ENCODE measurements at regions not wholly inside any gene's neighbourhood (a gene's known extent, or its start where the extent isn't known, plus 50 kb on each side); places are given as distances from the start of the nearest gene placed in this dataset.
"Not testable (repeated sequence)": the region's sequence is repeated elsewhere in the genome, so short reads cannot be mapped to it uniquely, and the experiment has no call there.

- H3K4me1 Mint-ChIP-seq: not testable (repeated sequence)
Measured at GRCh38 chr13:93041566-93041965, 185.0 kb upstream of the GPC6 start.

GRCh38 chr13:93045836-93046235, 180.8 kb upstream of the GPC6 start:
- H3K9me3 Mint-ChIP-seq: peaks cover 12% of the 10 kb centered on the region
- no peak overlapping the region for H3K4me3 Mint-ChIP-seq
- no peak for ATAC-seq (replicated peaks)
- no peak overlapping the region for H3K27ac Mint-ChIP-seq
- no peaks in the 10 kb centered on the region for H3K36me3 Mint-ChIP-seq (ENCODE audit: low read depth)
- no peaks in the 10 kb centered on the region for H3K4me1 Mint-ChIP-seq
- no peaks in the 10 kb centered on the region for H3K27me3 Mint-ChIP-seq

More at GRCh38 chr13:93041566-93041965, 185.0 kb upstream of the GPC6 start:
- H3K4me3 Mint-ChIP-seq; H3K36me3 Mint-ChIP-seq (ENCODE audit: low read depth); H3K27me3 Mint-ChIP-seq; H3K27ac Mint-ChIP-seq; ATAC-seq (replicated peaks): not testable (repeated sequence)
- peaks cover 11% of the 10 kb centered on the region for H3K9me3 Mint-ChIP-seq

- no peaks in the 10 kb centered on the region for H3K36me3 Mint-ChIP-seq (ENCODE audit: low read depth)
- H3K27me3 Mint-ChIP-seq: no peaks in the 10 kb centered on the region
- ATAC-seq (replicated peaks): no peak
- H3K27ac Mint-ChIP-seq: no peak overlapping the region
- no peaks in the 10 kb centered on the region for H3K9me3 Mint-ChIP-seq
- H3K4me1 Mint-ChIP-seq: no peaks in the 10 kb centered on the region
- no peak overlapping the region for H3K4me3 Mint-ChIP-seq
Measured at GRCh38 chr13:93055233-93055632, 171.4 kb upstream of the GPC6 start.

- Mint-ChIP-seq H3K27ac (no peak overlapping the region), H3K4me3 (no peak overlapping the region), H3K4me1 (no peaks in the 10 kb centered on the region), H3K9me3 (no peaks in the 10 kb centered on the region), H3K36me3 (ENCODE audit: low read depth) (no peaks in the 10 kb centered on the region), H3K27me3 (no peaks in the 10 kb centered on the region)
- ATAC-seq (replicated peaks): no peak
Measured at GRCh38 chr13:93058301-93058700, 168.3 kb upstream of the GPC6 start.

- ATAC-seq (replicated peaks): no peak
- Mint-ChIP-seq H3K4me3 (no peak overlapping the region), H3K36me3 (ENCODE audit: low read depth) (no peaks in the 10 kb centered on the region), H3K4me1 (no peaks in the 10 kb centered on the region), H3K9me3 (peaks cover 3% of the 10 kb centered on the region), H3K27ac (no peak overlapping the region), H3K27me3 (no peaks in the 10 kb centered on the region)
Measured at GRCh38 chr13:93060144-93060543, 166.5 kb upstream of the GPC6 start.

GRCh38 chr13:93066187-93066586, 160.4 kb upstream of the GPC6 start:
- no peaks in the 10 kb centered on the region for H3K36me3 Mint-ChIP-seq (ENCODE audit: low read depth)
- no peak for ATAC-seq (replicated peaks)
- no peak overlapping the region for H3K4me3 Mint-ChIP-seq
- no peaks in the 10 kb centered on the region for H3K27me3 Mint-ChIP-seq
- H3K9me3 Mint-ChIP-seq: peaks cover 4% of the 10 kb centered on the region
- no peaks in the 10 kb centered on the region for H3K4me1 Mint-ChIP-seq
- H3K27ac Mint-ChIP-seq: no peak overlapping the region

- ATAC-seq (replicated peaks): no peak
- Mint-ChIP-seq H3K27ac (no peak overlapping the region), H3K4me3 (no peak overlapping the region), H3K4me1 (no peaks in the 10 kb centered on the region), H3K27me3 (no peaks in the 10 kb centered on the region), H3K36me3 (ENCODE audit: low read depth) (no peaks in the 10 kb centered on the region), H3K9me3 (no peaks in the 10 kb centered on the region)
Measured at GRCh38 chr13:93079294-93079693, 147.3 kb upstream of the GPC6 start.

GRCh38 chr13:93080166-93080565, 146.4 kb upstream of the GPC6 start:
- Mint-ChIP-seq H3K27ac (no peak overlapping the region), H3K27me3 (no peaks in the 10 kb centered on the region), H3K4me1 (no peaks in the 10 kb centered on the region), H3K4me3 (no peak overlapping the region), H3K36me3 (ENCODE audit: low read depth) (no peaks in the 10 kb centered on the region), H3K9me3 (peaks cover under 1% of the 10 kb centered on the region)
- no peak for ATAC-seq (replicated peaks)

- H3K9me3 Mint-ChIP-seq: peaks cover 4% of the 10 kb centered on the region
- no peak for ATAC-seq (replicated peaks)
- no peaks in the 10 kb centered on the region for H3K36me3 Mint-ChIP-seq (ENCODE audit: low read depth)
- H3K4me1 Mint-ChIP-seq: no peaks in the 10 kb centered on the region
- H3K4me3 Mint-ChIP-seq: no peak overlapping the region
- no peak overlapping the region for H3K27ac Mint-ChIP-seq
- H3K27me3 Mint-ChIP-seq: no peaks in the 10 kb centered on the region
Measured at GRCh38 chr13:93080587-93080986, 146.0 kb upstream of the GPC6 start.

GRCh38 chr13:93086329-93086728, 140.3 kb upstream of the GPC6 start:
- Mint-ChIP-seq H3K9me3 (peaks cover 18% of the 10 kb centered on the region), H3K4me3 (no peak overlapping the region), H3K27me3 (no peaks in the 10 kb centered on the region), H3K27ac (no peak overlapping the region), H3K36me3 (ENCODE audit: low read depth) (no peaks in the 10 kb centered on the region), H3K4me1 (no peaks in the 10 kb centered on the region)
- no peak for ATAC-seq (replicated peaks)

- Mint-ChIP-seq H3K27ac (no peak overlapping the region), H3K4me3 (no peak overlapping the region), H3K27me3 (no peaks in the 10 kb centered on the region), H3K9me3 (no peaks in the 10 kb centered on the region), H3K36me3 (ENCODE audit: low read depth) (no peaks in the 10 kb centered on the region), H3K4me1 (no peaks in the 10 kb centered on the region)
- no peak for ATAC-seq (replicated peaks)
Measured at GRCh38 chr13:93098972-93099371, 127.6 kb upstream of the GPC6 start.

GRCh38 chr13:93101226-93101734, 125.3 kb upstream of the GPC6 start:
- H3K27ac Mint-ChIP-seq: no peak overlapping the region
- H3K9me3 Mint-ChIP-seq: no peaks in the 10 kb centered on the region
- no peak for ATAC-seq (replicated peaks)
- no peaks in the 10 kb centered on the region for H3K27me3 Mint-ChIP-seq
- H3K4me3 Mint-ChIP-seq: no peak overlapping the region
- H3K4me1 Mint-ChIP-seq: no peaks in the 10 kb centered on the region
- H3K36me3 Mint-ChIP-seq (ENCODE audit: low read depth): no peaks in the 10 kb centered on the region

- no peak overlapping the region for H3K4me3 Mint-ChIP-seq
- no peaks in the 10 kb centered on the region for H3K9me3 Mint-ChIP-seq
- H3K36me3 Mint-ChIP-seq (ENCODE audit: low read depth): no peaks in the 10 kb centered on the region
- no peak for ATAC-seq (replicated peaks)
- no peaks in the 10 kb centered on the region for H3K27me3 Mint-ChIP-seq
- no peak overlapping the region for H3K27ac Mint-ChIP-seq
- no peaks in the 10 kb centered on the region for H3K4me1 Mint-ChIP-seq
Measured at GRCh38 chr13:93104270-93104669, 122.3 kb upstream of the GPC6 start.

- no peaks in the 10 kb centered on the region for H3K9me3 Mint-ChIP-seq
Measured at GRCh38 chr13:93108111-93108601, 118.5 kb upstream of the GPC6 start.

GRCh38 chr13:93116809-93117208, 109.8 kb upstream of the GPC6 start:
- Mint-ChIP-seq H3K4me3 (no peak overlapping the region), H3K9me3 (peaks cover 9% of the 10 kb centered on the region), H3K27ac (no peak overlapping the region), H3K27me3 (no peaks in the 10 kb centered on the region), H3K4me1 (no peaks in the 10 kb centered on the region), H3K36me3 (ENCODE audit: low read depth) (no peaks in the 10 kb centered on the region)
- no peak for ATAC-seq (replicated peaks)

More at GRCh38 chr13:93108111-93108601, 118.5 kb upstream of the GPC6 start:
- no peak for ATAC-seq (replicated peaks)
- Mint-ChIP-seq H3K27me3 (no peaks in the 10 kb centered on the region), H3K36me3 (ENCODE audit: low read depth) (no peaks in the 10 kb centered on the region), H3K4me3 (no peak overlapping the region), H3K27ac (no peak overlapping the region), H3K4me1 (no peaks in the 10 kb centered on the region)

- H3K4me1 Mint-ChIP-seq: no peaks in the 10 kb centered on the region
- no peak overlapping the region for H3K4me3 Mint-ChIP-seq
- peaks cover 9% of the 10 kb centered on the region for H3K9me3 Mint-ChIP-seq
- no peak overlapping the region for H3K27ac Mint-ChIP-seq
- no peak for ATAC-seq (replicated peaks)
- no peaks in the 10 kb centered on the region for H3K36me3 Mint-ChIP-seq (ENCODE audit: low read depth)
- H3K27me3 Mint-ChIP-seq: no peaks in the 10 kb centered on the region
Measured at GRCh38 chr13:93118081-93118615, 108.5 kb upstream of the GPC6 start.

Measured in activated T-helper 17 cell treated with anti-CD3 and anti-CD28 coated beads, Interleukin-2, amount 50 U/mL, for 72 hours (primary cell).